Type B pancreatic cell (in vitro differentiated cells): ENCODE measurements at regions not wholly inside any gene's neighbourhood (a gene's known extent, or its start where the extent isn't known, plus 50 kb on each side); places are given as distances from the start of the nearest gene placed in this dataset.
"Not testable (repeated sequence)": the region's sequence is repeated elsewhere in the genome, so short reads cannot be mapped to it uniquely, and the experiment has no call there.

Experiments
- DNase-seq: peaks from one replicate; pipeline ENCODE4 v3.0.0; 2021; ENCODE audit warnings: mixed read lengths; ENCODE audit not compliant: unreplicated experiment; ENCODE audit errors: extremely low spot score
- H3K27ac Mint-ChIP-seq: 2 replicates; pipeline ENCODE4 v1.8.0; 2021; ENCODE audit warnings: mild to moderate bottlenecking, mixed read lengths
- H3K27me3 Mint-ChIP-seq: 2 replicates; pipeline ENCODE4 v1.8.0; 2021; ENCODE audit warnings: mixed read lengths
- H3K36me3 Mint-ChIP-seq: 2 replicates; pipeline ENCODE4 v1.8.0; 2021; ENCODE audit warnings: mixed read lengths
- H3K4me1 Mint-ChIP-seq: one replicate; pipeline ENCODE4 v1.8.0; 2021; ENCODE audit warnings: mixed read lengths; ENCODE audit not compliant: unreplicated experiment
- H3K4me3 Mint-ChIP-seq: 2 replicates; pipeline ENCODE4 v1.8.0; 2021; ENCODE audit warnings: mild to moderate bottlenecking, mixed read lengths
- H3K9me3 Mint-ChIP-seq: 2 replicates; pipeline ENCODE4 v1.8.0; 2021; ENCODE audit warnings: mixed read lengths
- CTCF ChIP-seq: fragments of 200-600 bp; sonication (generic); conservative IDR thresholded peaks from 2 replicates; pipeline ENCODE4 v1.5.0; 2021; ENCODE audit warnings: antibody characterized with exemption, mild to moderate bottlenecking

- peaks cover 4% of the 10 kb centered on the region for H3K9me3 Mint-ChIP-seq
- no peaks in the 10 kb centered on the region for H3K36me3 Mint-ChIP-seq
- no peak overlapping the region for H3K4me3 Mint-ChIP-seq
- H3K27me3 Mint-ChIP-seq = no peaks in the 10 kb centered on the region
- no peak for TF ChIP-seq CTCF
- DNase-seq = no peak
- H3K27ac Mint-ChIP-seq = no peak overlapping the region
- no peaks in the 10 kb centered on the region for H3K4me1 Mint-ChIP-seq
These were observed 165.5 kb upstream of the SEMA3E start for GRCh38 chr7:83814480-83814879.

GRCh38 chr7:83812563-83812962, 163.6 kb upstream of the SEMA3E start:
- not testable (repeated sequence) for H3K27me3 Mint-ChIP-seq, H3K36me3 Mint-ChIP-seq, H3K4me1 Mint-ChIP-seq, H3K9me3 Mint-ChIP-seq, DNase-seq, H3K4me3 Mint-ChIP-seq, H3K27ac Mint-ChIP-seq

- Mint-ChIP-seq H3K4me1 (peaks cover 10% of the 10 kb centered on the region), H3K27me3 (no peaks in the 10 kb centered on the region), H3K27ac (no peak overlapping the region), H3K36me3 (no peaks in the 10 kb centered on the region), H3K9me3 (no peaks in the 10 kb centered on the region), H3K4me3 (no peak overlapping the region)
- no peak for TF ChIP-seq CTCF
- DNase-seq = no peak
These were observed 160.0 kb upstream of the SEMA3E start for GRCh38 chr7:83808982-83809381.

- Mint-ChIP-seq H3K36me3 (no peaks in the 10 kb centered on the region), H3K4me3 (no peak overlapping the region), H3K27ac (no peak overlapping the region), H3K27me3 (no peaks in the 10 kb centered on the region), H3K4me1 (peaks cover 10% of the 10 kb centered on the region), H3K9me3 (no peaks in the 10 kb centered on the region)
- DNase-seq = no peak
- no peak for TF ChIP-seq CTCF
These were observed 158.8 kb upstream of the SEMA3E start for GRCh38 chr7:83807774-83808173.

GRCh38 chr7:83806538-83806937, 157.6 kb upstream of the SEMA3E start:
- H3K9me3 Mint-ChIP-seq = peaks cover 7% of the 10 kb centered on the region
- peaks cover 10% of the 10 kb centered on the region for H3K4me1 Mint-ChIP-seq
- H3K4me3 Mint-ChIP-seq = no peak overlapping the region
- H3K27me3 Mint-ChIP-seq = no peaks in the 10 kb centered on the region
- no peaks in the 10 kb centered on the region for H3K36me3 Mint-ChIP-seq
- H3K27ac Mint-ChIP-seq = no peak overlapping the region
- TF ChIP-seq CTCF = no peak
- DNase-seq = no peak

- DNase-seq = no peak
- Mint-ChIP-seq H3K4me3 (no peak overlapping the region), H3K4me1 (peaks cover 14% of the 10 kb centered on the region), H3K9me3 (peaks cover 8% of the 10 kb centered on the region), H3K27ac (no peak overlapping the region), H3K36me3 (no peaks in the 10 kb centered on the region), H3K27me3 (peaks cover 2% of the 10 kb centered on the region)
- no peak for TF ChIP-seq CTCF
These were observed 150.4 kb upstream of the SEMA3E start for GRCh38 chr7:83799333-83799732.
